ENCODE measurements at regions not wholly inside any gene's neighbourhood (a gene's known extent, or its start where the extent isn't known, plus 50 kb on each side); places are given as distances from the start of the nearest gene placed in this dataset.

DNA sequence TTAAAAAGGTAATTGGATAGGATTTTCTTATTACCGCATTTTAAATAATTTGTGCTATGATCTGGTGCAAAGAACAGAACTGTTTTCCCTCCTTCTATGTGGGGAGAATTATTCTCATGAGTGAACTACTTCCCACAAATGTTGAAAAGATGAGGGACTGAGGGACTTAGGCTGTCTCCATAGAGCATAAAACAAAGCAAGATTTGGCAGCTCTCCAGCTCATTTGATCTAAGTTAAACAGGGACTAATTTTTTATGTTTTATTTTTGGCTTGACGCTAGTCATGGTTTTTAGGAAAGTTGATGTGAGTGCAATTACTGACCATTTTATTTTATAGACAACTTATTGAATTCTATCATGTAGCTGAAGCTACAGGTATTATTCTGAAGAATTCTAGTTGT lies 362.3 kb downstream of the HLX start:
- TF ChIP-seq POLR2A (IDR thresholded peaks at IDR 0.05) (no peak), EP300 (IDR thresholded peaks at IDR 0.05) (no peak)
- TF ChIP-seq, protein P1, sequence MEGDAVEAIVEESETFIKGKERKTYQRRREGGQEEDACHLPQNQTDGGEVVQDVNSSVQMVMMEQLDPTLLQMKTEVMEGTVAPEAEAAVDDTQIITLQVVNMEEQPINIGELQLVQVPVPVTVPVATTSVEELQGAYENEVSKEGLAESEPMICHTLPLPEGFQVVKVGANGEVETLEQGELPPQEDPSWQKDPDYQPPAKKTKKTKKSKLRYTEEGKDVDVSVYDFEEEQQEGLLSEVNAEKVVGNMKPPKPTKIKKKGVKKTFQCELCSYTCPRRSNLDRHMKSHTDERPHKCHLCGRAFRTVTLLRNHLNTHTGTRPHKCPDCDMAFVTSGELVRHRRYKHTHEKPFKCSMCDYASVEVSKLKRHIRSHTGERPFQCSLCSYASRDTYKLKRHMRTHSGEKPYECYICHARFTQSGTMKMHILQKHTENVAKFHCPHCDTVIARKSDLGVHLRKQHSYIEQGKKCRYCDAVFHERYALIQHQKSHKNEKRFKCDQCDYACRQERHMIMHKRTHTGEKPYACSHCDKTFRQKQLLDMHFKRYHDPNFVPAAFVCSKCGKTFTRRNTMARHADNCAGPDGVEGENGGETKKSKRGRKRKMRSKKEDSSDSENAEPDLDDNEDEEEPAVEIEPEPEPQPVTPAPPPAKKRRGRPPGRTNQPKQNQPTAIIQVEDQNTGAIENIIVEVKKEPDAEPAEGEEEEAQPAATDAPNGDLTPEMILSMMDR (IDR thresholded peaks at IDR 0.05): no peak
